Left ventricle myocardium inferior (tissue), 1 donor: ENCODE measurements at regions not wholly inside any gene's neighbourhood (a gene's known extent, or its start where the extent isn't known, plus 50 kb on each side); places are given as distances from the start of the nearest gene placed in this dataset.

Experiments
- DNase-seq: peaks from one replicate; pipeline ENCODE4 v3.0.0-alpha.2; 2020
- H3K27ac ChIP-seq: fragments of 200-600 bp; replicated peaks from 2 replicates; pipeline ENCODE4 v1.8.0; 2021
- H3K27me3 ChIP-seq: fragments of 200-600 bp; 2 replicates; pipeline ENCODE4 v1.8.0; 2021; ENCODE audit warnings: low read depth
- H3K36me3 ChIP-seq: fragments of 200-600 bp; 2 replicates; pipeline ENCODE4 v1.8.0; 2021
- H3K4me1 ChIP-seq: fragments of 200-600 bp; 2 replicates; pipeline ENCODE4 v1.8.0; 2021
- H3K4me3 ChIP-seq: fragments of 200-600 bp; 2 replicates; pipeline ENCODE4 v1.8.0; 2021; ENCODE audit warnings: mild to moderate bottlenecking, moderate library complexity
- H3K9me3 ChIP-seq: fragments of 200-600 bp; replicated peaks from 2 replicates; pipeline ENCODE4 v1.8.0; 2021
- CTCF ChIP-seq: fragments of 200-600 bp; IDR thresholded peaks from 2 replicates; pipeline ENCODE4 v1.8.0; 2021; ENCODE audit warnings: antibody characterized with exemption, mild to moderate bottlenecking, borderline replicate concordance
- intact Hi-C: fragments of 100-400 bp; cut with micrococcal nuclease; formaldehyde crosslinking; loops from one replicate; pipeline ENCODE4 v1.11.0; 2022
- donor health status: DM: no; HTN: yes; CAD: no; lungs with severe emphysema.

- Histone ChIP-seq H3K27me3 (no peaks in the 10 kb centered on the region), H3K4me1 (no peaks in the 10 kb centered on the region), H3K36me3 (no peaks in the 10 kb centered on the region), H3K9me3 (peaks cover 11% of the 10 kb centered on the region), H3K4me3 (no peak overlapping the region), H3K27ac (no peak overlapping the region)
- no peak for TF ChIP-seq CTCF
- intact Hi-C loops: no loop called here
- DNase-seq: no peak
These were observed 472.1 kb downstream of the CDH2 start for GRCh38 chr18:27704736-27705361.

- intact Hi-C loops: no loop called here
- no peaks in the 10 kb centered on the region for H3K36me3 ChIP-seq
- H3K27ac ChIP-seq: no peak overlapping the region
- no peak for DNase-seq
- H3K27me3 ChIP-seq: no peaks in the 10 kb centered on the region
- H3K9me3 ChIP-seq: no peaks in the 10 kb centered on the region
- TF ChIP-seq CTCF: no peak
- no peaks in the 10 kb centered on the region for H3K4me1 ChIP-seq
- H3K4me3 ChIP-seq: no peak overlapping the region
These were observed 477.8 kb downstream of the CDH2 start for GRCh38 chr18:27699137-27699536.

- DNase-seq: no peak
- no peaks in the 10 kb centered on the region for H3K4me1 ChIP-seq
- no peak for TF ChIP-seq CTCF
- intact Hi-C loops: no loop called here
- H3K36me3 ChIP-seq: no peaks in the 10 kb centered on the region
- H3K27ac ChIP-seq: no peak overlapping the region
- H3K27me3 ChIP-seq: no peaks in the 10 kb centered on the region
- H3K4me3 ChIP-seq: no peak overlapping the region
- H3K9me3 ChIP-seq: peaks cover 7% of the 10 kb centered on the region
These were observed 480.8 kb downstream of the CDH2 start for GRCh38 chr18:27696148-27696547.

DNA sequence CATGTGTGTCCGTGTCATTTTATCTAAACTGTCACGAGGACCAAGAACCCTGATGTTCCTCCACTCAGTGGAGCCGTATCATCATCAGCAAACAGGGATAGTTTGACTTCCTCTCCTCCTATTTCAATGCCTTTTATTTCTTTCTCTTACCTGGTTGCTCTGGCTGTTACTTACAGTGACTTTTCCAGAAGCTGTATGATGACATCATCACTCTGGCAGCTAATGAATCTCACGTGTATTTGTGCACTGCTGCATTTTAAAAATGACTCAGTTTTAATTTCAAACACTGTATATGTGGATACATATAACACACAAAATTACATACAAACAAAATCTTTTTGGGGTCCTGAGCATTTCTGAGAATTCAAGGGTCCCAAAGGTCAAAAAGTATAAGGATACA, 481.4 kb downstream of the CDH2 start:
- Histone ChIP-seq H3K4me3 (no peak overlapping the region), H3K4me1 (no peaks in the 10 kb centered on the region), H3K9me3 (peaks cover 7% of the 10 kb centered on the region), H3K27ac (no peak overlapping the region), H3K36me3 (no peaks in the 10 kb centered on the region), H3K27me3 (no peaks in the 10 kb centered on the region)
- intact Hi-C loops: no loop called here
- no peak for DNase-seq
- TF ChIP-seq CTCF: no peak

- no peak for TF ChIP-seq CTCF
- intact Hi-C loops: no loop called here
- Histone ChIP-seq H3K36me3 (no peaks in the 10 kb centered on the region), H3K4me1 (no peaks in the 10 kb centered on the region), H3K27me3 (no peaks in the 10 kb centered on the region), H3K9me3 (peaks cover 7% of the 10 kb centered on the region), H3K27ac (no peak overlapping the region), H3K4me3 (no peak overlapping the region)
- no peak for DNase-seq
These were observed 481.9 kb downstream of the CDH2 start for GRCh38 chr18:27695052-27695451.
